ENCODE measurements at regions not wholly inside any gene's neighbourhood (a gene's known extent, or its start where the extent isn't known, plus 50 kb on each side); places are given as distances from the start of the nearest gene placed in this dataset.

GRCh38 chr14:83463500-83464098, 1929.9 kb upstream of the SEL1L start:
- 42 to 45% methylated on average over 4 of the region's 4 CpGs for WGBS, 2 donors
- Histone ChIP-seq H3K4me1 (ENCODE audit: control insufficient read depth in 1 of 2, insufficient read depth in 2 of 2, low read length in 2 of 2) (no peaks in the 10 kb centered on the region), H3K27me3 (ENCODE audit: control insufficient read depth in 1 of 2, insufficient read depth in 2 of 2, low read length in 1 of 2) (no peaks in the 10 kb centered on the region), H3K9me3 (ENCODE audit: control insufficient read depth, low read length) (peaks cover 3% of the 10 kb centered on the region), H3K36me3 (ENCODE audit: control insufficient read depth in 1 of 2, insufficient read depth in 2 of 2, low read length in 1 of 2) (no peaks in the 10 kb centered on the region), H3K27ac (ENCODE audit: low read depth in 1 of 2, low read length in 2 of 2) (no peak overlapping the region), H3K4me3 (ENCODE audit: low read length in 2 of 2) (no peak overlapping the region)
- intact Hi-C loops (cut with DNase I) = loop anchor here (5.0 to 10.0 kb wide), 3 partner anchors 159 to 749 kb away; no protein-coding TSS in a partner anchor
- DNase-seq (no peak), ATAC-seq (ENCODE audit: low FRiP score) (peak; percentile 57)

- intact Hi-C loops (cut with DNase I) = loop anchor here in 1 of 2 donors (10.0 kb wide), 2 partner anchors 163 to 753 kb away; no protein-coding TSS in a partner anchor
- ATAC-seq (ENCODE audit: low FRiP score) (no peak), DNase-seq (no peak)
- 84 to 85% methylated on average over 3 of the region's 3 CpGs for WGBS, 2 donors
- H3K4me3 ChIP-seq (ENCODE audit: low read length in 2 of 2) = no peak overlapping the region
- no peaks in the 10 kb centered on the region for H3K36me3 ChIP-seq (ENCODE audit: control insufficient read depth in 1 of 2, insufficient read depth in 2 of 2, low read length in 1 of 2)
- no peaks in the 10 kb centered on the region for H3K27me3 ChIP-seq (ENCODE audit: control insufficient read depth in 1 of 2, insufficient read depth in 2 of 2, low read length in 1 of 2)
- H3K4me1 ChIP-seq (ENCODE audit: control insufficient read depth in 1 of 2, insufficient read depth in 2 of 2, low read length in 2 of 2) = no peaks in the 10 kb centered on the region
- no peak overlapping the region for H3K27ac ChIP-seq (ENCODE audit: low read depth in 1 of 2, low read length in 2 of 2)
- H3K9me3 ChIP-seq (ENCODE audit: control insufficient read depth, low read length) = no peaks in the 10 kb centered on the region
Measured at GRCh38 chr14:83467811-83468210, 1934.2 kb upstream of the SEL1L start.

- Histone ChIP-seq H3K27ac (ENCODE audit: low read depth in 1 of 2, low read length in 2 of 2) (no peak overlapping the region), H3K9me3 (ENCODE audit: control insufficient read depth, low read length) (no peaks in the 10 kb centered on the region), H3K27me3 (ENCODE audit: control insufficient read depth in 1 of 2, insufficient read depth in 2 of 2, low read length in 1 of 2) (no peaks in the 10 kb centered on the region), H3K36me3 (ENCODE audit: control insufficient read depth in 1 of 2, insufficient read depth in 2 of 2, low read length in 1 of 2) (no peaks in the 10 kb centered on the region), H3K4me3 (ENCODE audit: low read length in 2 of 2) (no peak overlapping the region), H3K4me1 (ENCODE audit: control insufficient read depth in 1 of 2, insufficient read depth in 2 of 2, low read length in 2 of 2) (no peaks in the 10 kb centered on the region)
- intact Hi-C loops (cut with DNase I) = no loop called here
- DNase-seq (no peak), ATAC-seq (ENCODE audit: low FRiP score) (no peak)
- WGBS, 2 donors = 58 to 65% methylated on average over 4 of the region's 4 CpGs
Measured at GRCh38 chr14:83470466-83470865, 1936.8 kb upstream of the SEL1L start.

DNA sequence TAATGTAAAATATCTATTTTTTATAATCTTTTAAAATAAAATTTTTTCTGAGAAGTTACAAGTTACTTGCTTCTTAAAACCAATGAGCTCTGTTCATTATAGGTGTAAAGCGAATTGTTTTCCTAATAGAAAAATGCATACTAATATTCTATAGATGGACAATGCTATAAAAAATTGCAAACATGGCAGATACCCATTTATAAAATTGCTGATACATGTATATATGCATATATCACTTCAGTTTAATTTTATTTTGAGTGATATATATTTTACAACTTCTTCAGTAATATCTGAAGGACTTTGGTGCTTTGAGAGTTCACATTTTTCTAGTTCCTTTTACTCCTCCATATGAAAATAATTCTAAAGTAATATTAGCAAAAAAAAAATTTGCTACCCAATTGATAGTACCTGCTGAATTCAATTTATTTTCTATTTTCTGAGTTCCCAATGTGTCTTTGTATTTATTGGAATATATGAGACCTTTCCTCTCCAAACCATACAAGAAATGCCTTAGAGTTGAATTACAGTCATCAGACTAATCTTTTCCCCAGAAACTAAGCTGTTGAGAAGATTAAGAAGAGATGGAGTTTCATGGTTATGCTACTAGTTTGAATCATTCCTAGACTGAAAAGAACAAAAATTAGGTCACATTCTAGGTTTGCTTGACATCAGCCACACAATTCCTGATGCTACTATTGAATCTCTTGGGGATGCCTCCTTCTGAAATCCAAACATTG, 1937.5 kb upstream of the SEL1L start:
- no peaks in the 10 kb centered on the region for H3K27me3 ChIP-seq (ENCODE audit: control insufficient read depth in 1 of 2, insufficient read depth in 2 of 2, low read length in 1 of 2)
- 96 to 98% methylated on average over 1 of the region's 1 CpG for WGBS, 2 donors
- H3K4me1 ChIP-seq (ENCODE audit: control insufficient read depth in 1 of 2, insufficient read depth in 2 of 2, low read length in 2 of 2) = no peaks in the 10 kb centered on the region
- no peaks in the 10 kb centered on the region for H3K36me3 ChIP-seq (ENCODE audit: control insufficient read depth in 1 of 2, insufficient read depth in 2 of 2, low read length in 1 of 2)
- H3K9me3 ChIP-seq (ENCODE audit: control insufficient read depth, low read length) = no peaks in the 10 kb centered on the region
- DNase-seq (no peak), ATAC-seq (ENCODE audit: low FRiP score) (no peak)
- intact Hi-C loops (cut with DNase I) = no loop called here
- H3K27ac ChIP-seq (ENCODE audit: low read depth in 1 of 2, low read length in 2 of 2) = no peak overlapping the region
- no peak overlapping the region for H3K4me3 ChIP-seq (ENCODE audit: low read length in 2 of 2)

DNA sequence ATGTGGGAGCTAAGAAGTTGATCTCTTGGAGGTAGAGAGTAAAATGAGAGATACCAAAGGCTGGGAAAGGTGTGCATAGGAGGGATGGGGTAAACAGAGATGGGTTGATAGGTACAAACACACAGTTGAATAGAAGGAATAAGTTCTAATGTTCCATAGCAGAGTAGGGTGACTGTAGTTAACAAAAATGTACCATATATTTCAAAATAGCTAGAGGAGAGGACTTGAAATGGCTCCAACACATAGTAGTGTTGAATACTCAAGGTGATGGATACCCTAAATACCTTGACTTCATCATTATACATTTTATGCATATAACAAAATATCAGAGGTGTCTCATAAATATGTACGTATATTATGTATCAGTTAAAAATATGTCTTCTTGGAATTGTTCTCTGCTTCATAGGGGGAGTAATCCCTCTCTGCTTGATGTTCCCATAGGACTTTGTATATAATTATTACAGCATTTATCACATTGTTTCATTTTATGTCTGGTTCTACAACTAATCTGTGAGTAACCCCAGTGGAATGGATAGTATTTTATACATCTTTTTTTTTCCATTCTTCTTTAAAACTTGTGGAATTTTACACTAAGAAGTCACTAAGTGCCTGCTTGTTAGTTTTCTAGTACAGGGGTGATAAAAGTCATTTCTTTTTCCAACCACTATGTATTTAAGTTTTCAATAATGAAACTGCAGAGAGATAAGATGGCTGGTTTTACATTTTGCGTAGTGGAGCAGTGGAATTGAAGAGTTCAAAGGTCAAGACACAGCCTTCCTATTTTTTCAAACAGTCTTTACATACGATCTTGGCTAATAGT, 1940.0 kb upstream of the SEL1L start:
- H3K27me3 ChIP-seq (ENCODE audit: control insufficient read depth in 1 of 2, insufficient read depth in 2 of 2, low read length in 1 of 2) = no peaks in the 10 kb centered on the region
- H3K9me3 ChIP-seq (ENCODE audit: control insufficient read depth, low read length) = no peaks in the 10 kb centered on the region
- 85 to 87% methylated on average over 3 of the region's 3 CpGs for WGBS, 2 donors
- no peaks in the 10 kb centered on the region for H3K4me1 ChIP-seq (ENCODE audit: control insufficient read depth in 1 of 2, insufficient read depth in 2 of 2, low read length in 2 of 2)
- DNase-seq = no peak
- intact Hi-C loops (cut with DNase I) = no loop called here
- H3K36me3 ChIP-seq (ENCODE audit: control insufficient read depth in 1 of 2, insufficient read depth in 2 of 2, low read length in 1 of 2) = no peaks in the 10 kb centered on the region
- no peak for ATAC-seq (ENCODE audit: low FRiP score)
- H3K27ac ChIP-seq (ENCODE audit: low read depth in 1 of 2, low read length in 2 of 2) = no peak overlapping the region
- H3K4me3 ChIP-seq (ENCODE audit: low read length in 2 of 2) = no peak overlapping the region

DNA sequence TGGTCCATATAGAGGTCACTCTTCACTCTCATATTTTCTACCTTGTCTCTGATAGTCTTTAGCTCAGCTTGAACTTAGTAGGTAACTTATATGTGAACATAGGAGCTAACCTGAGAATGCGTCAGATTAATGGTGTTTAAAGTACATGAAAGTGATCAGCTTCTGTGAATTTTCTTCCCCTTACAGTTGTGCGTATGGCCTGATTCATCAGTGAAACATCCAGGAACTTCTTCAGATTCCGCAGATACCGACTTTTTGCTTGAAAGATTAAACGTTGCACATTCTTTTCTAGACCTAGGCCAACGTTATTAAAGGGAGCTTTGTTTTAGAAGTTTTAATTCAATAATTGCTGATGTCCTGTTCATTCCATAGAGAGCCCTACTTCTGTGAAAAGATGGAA, 1945.1 kb upstream of the SEL1L start:
- intact Hi-C loops (cut with DNase I) = no loop called here
- WGBS, 2 donors = 65 to 70% methylated on average over 6 of the region's 6 CpGs
- Histone ChIP-seq H3K4me3 (ENCODE audit: low read length in 2 of 2) (no peak overlapping the region), H3K9me3 (ENCODE audit: control insufficient read depth, low read length) (no peaks in the 10 kb centered on the region), H3K4me1 (ENCODE audit: control insufficient read depth in 1 of 2, insufficient read depth in 2 of 2, low read length in 2 of 2) (peaks cover 0 to 4% of the 10 kb centered on the region in 2 donors), H3K36me3 (ENCODE audit: control insufficient read depth in 1 of 2, insufficient read depth in 2 of 2, low read length in 1 of 2) (no peaks in the 10 kb centered on the region), H3K27me3 (ENCODE audit: control insufficient read depth in 1 of 2, insufficient read depth in 2 of 2, low read length in 1 of 2) (no peaks in the 10 kb centered on the region), H3K27ac (ENCODE audit: low read depth in 1 of 2, low read length in 2 of 2) (no peak overlapping the region)
- no peak for ATAC-seq (ENCODE audit: low FRiP score)
- DNase-seq = no peak

- intact Hi-C loops (cut with DNase I) = no loop called here
- no peak for DNase-seq
- no peak overlapping the region for H3K27ac ChIP-seq (ENCODE audit: low read depth in 1 of 2, low read length in 2 of 2)
- no peak overlapping the region for H3K4me3 ChIP-seq (ENCODE audit: low read length in 2 of 2)
- H3K4me1 ChIP-seq (ENCODE audit: control insufficient read depth in 1 of 2, insufficient read depth in 2 of 2, low read length in 2 of 2) = peaks cover 0 to 4% of the 10 kb centered on the region in 2 donors
- no peak for ATAC-seq (ENCODE audit: low FRiP score)
- 15 to 24% methylated on average over 1 of the region's 1 CpG for WGBS, 2 donors
- H3K36me3 ChIP-seq (ENCODE audit: control insufficient read depth in 1 of 2, insufficient read depth in 2 of 2, low read length in 1 of 2) = no peaks in the 10 kb centered on the region
- H3K27me3 ChIP-seq (ENCODE audit: control insufficient read depth in 1 of 2, insufficient read depth in 2 of 2, low read length in 1 of 2) = no peaks in the 10 kb centered on the region
- no peaks in the 10 kb centered on the region for H3K9me3 ChIP-seq (ENCODE audit: control insufficient read depth, low read length)
Measured at GRCh38 chr14:83483063-83483462, 1949.4 kb upstream of the SEL1L start.

- no peaks in the 10 kb centered on the region for H3K27me3 ChIP-seq (ENCODE audit: control insufficient read depth in 1 of 2, insufficient read depth in 2 of 2, low read length in 1 of 2)
- H3K4me3 ChIP-seq (ENCODE audit: low read length in 2 of 2) = no peak overlapping the region
- ATAC-seq (ENCODE audit: low FRiP score) = no peak
- no peak overlapping the region for H3K27ac ChIP-seq (ENCODE audit: low read depth in 1 of 2, low read length in 2 of 2)
- no peaks in the 10 kb centered on the region for H3K9me3 ChIP-seq (ENCODE audit: control insufficient read depth, low read length)
- intact Hi-C loops (cut with DNase I) = no loop called here
- no peak for DNase-seq
- no peaks in the 10 kb centered on the region for H3K36me3 ChIP-seq (ENCODE audit: control insufficient read depth in 1 of 2, insufficient read depth in 2 of 2, low read length in 1 of 2)
- H3K4me1 ChIP-seq (ENCODE audit: control insufficient read depth in 1 of 2, insufficient read depth in 2 of 2, low read length in 2 of 2) = peaks cover 0 to 4% of the 10 kb centered on the region in 2 donors
Measured at GRCh38 chr14:83485591-83485990, 1951.9 kb upstream of the SEL1L start.

Measured in aorta (tissue), 5 donors.